GM19023 (cell line): ENCODE measurements at regions not wholly inside any gene's neighbourhood (a gene's known extent, or its start where the extent isn't known, plus 50 kb on each side); places are given as distances from the start of the nearest gene placed in this dataset.
"Not testable (repeated sequence)": the region's sequence is repeated elsewhere in the genome, so short reads cannot be mapped to it uniquely, and the experiment has no call there.

Experiments
- ATAC-seq: cut with Tn5 transposase; IDR thresholded peaks from one replicate; pipeline ENCODE4 v1.9.1; 2021; ENCODE audit warnings: mild to moderate bottlenecking, moderate library complexity; ENCODE audit not compliant: unreplicated experiment

- no peak for ATAC-seq
Measured at GRCh38 chrX:39764441-39764914, 333.3 kb downstream of the BCOR start.

GRCh38 chrX:39765327-39765726, 332.4 kb downstream of the BCOR start:
- no peak for ATAC-seq

GRCh38 chrX:39766085-39766726, 331.6 kb downstream of the BCOR start:
- no peak for ATAC-seq

- ATAC-seq = no peak
Measured at GRCh38 chrX:39766855-39767254, 330.9 kb downstream of the BCOR start.

- no peak for ATAC-seq
Measured at GRCh38 chrX:39767446-39767845, 330.3 kb downstream of the BCOR start.

GRCh38 chrX:39769748-39770147, 328.0 kb downstream of the BCOR start:
- no peak for ATAC-seq

- no peak for ATAC-seq
Measured at GRCh38 chrX:39771089-39771488, 326.7 kb downstream of the BCOR start.

- ATAC-seq = no peak
Measured at GRCh38 chrX:39772057-39772832, 325.5 kb downstream of the BCOR start.

- ATAC-seq = no peak
Measured at GRCh38 chrX:39773150-39773549, 324.6 kb downstream of the BCOR start.

- ATAC-seq = no peak
Measured at GRCh38 chrX:39773923-39774773, 323.6 kb downstream of the BCOR start.

- ATAC-seq = no peak
Measured at GRCh38 chrX:39774774-39775328, 322.9 kb downstream of the BCOR start.

GRCh38 chrX:39777623-39778025, 320.1 kb downstream of the BCOR start:
- no peak for ATAC-seq

GRCh38 chrX:39779952-39780783, 317.6 kb downstream of the BCOR start:
- no peak for ATAC-seq

GRCh38 chrX:39782276-39782675, 315.5 kb downstream of the BCOR start:
- no peak for ATAC-seq

- no peak for ATAC-seq
Measured at GRCh38 chrX:39787999-39788398, 309.8 kb downstream of the BCOR start.

- no peak for ATAC-seq
Measured at GRCh38 chrX:39788521-39788920, 309.2 kb downstream of the BCOR start.

GRCh38 chrX:39791691-39792090, 306.1 kb downstream of the BCOR start:
- no peak for ATAC-seq

- no peak for ATAC-seq
Measured at GRCh38 chrX:39795605-39796004, 302.2 kb downstream of the BCOR start.

- no peak for ATAC-seq
Measured at GRCh38 chrX:39796856-39797255, 300.9 kb downstream of the BCOR start.

GRCh38 chrX:39798488-39798887, 299.3 kb downstream of the BCOR start:
- ATAC-seq = not testable (repeated sequence)
